ENCODE measurements at regions not wholly inside any gene's neighbourhood (a gene's known extent, or its start where the extent isn't known, plus 50 kb on each side); places are given as distances from the start of the nearest gene placed in this dataset.

- Mint-ChIP-seq H3K27me3 (ENCODE audit: low read depth) (peaks cover 75% of the 10 kb centered on the region), H3K4me1 (no peaks in the 10 kb centered on the region), H3K36me3 (no peaks in the 10 kb centered on the region), H3K27ac (no peak overlapping the region), H3K9me3 (peaks cover 7% of the 10 kb centered on the region), H3K4me3 (no peak overlapping the region)
- no peak for DNase-seq (ENCODE audit: low spot score in 2 of 2, unreplicated experiment in 2 of 2)
- TF ChIP-seq, protein P1, sequence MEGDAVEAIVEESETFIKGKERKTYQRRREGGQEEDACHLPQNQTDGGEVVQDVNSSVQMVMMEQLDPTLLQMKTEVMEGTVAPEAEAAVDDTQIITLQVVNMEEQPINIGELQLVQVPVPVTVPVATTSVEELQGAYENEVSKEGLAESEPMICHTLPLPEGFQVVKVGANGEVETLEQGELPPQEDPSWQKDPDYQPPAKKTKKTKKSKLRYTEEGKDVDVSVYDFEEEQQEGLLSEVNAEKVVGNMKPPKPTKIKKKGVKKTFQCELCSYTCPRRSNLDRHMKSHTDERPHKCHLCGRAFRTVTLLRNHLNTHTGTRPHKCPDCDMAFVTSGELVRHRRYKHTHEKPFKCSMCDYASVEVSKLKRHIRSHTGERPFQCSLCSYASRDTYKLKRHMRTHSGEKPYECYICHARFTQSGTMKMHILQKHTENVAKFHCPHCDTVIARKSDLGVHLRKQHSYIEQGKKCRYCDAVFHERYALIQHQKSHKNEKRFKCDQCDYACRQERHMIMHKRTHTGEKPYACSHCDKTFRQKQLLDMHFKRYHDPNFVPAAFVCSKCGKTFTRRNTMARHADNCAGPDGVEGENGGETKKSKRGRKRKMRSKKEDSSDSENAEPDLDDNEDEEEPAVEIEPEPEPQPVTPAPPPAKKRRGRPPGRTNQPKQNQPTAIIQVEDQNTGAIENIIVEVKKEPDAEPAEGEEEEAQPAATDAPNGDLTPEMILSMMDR (IDR thresholded peaks at IDR 0.05; ENCODE audit: unreplicated experiment): no peak
These were observed 225.4 kb downstream of the RBM19 start for GRCh38 chr12:113740699-113741098.

GRCh38 chr12:113735131-113735530 is 231.0 kb downstream of the RBM19 start:
- H3K4me3 Mint-ChIP-seq: no peak overlapping the region
- no peak for DNase-seq (ENCODE audit: low spot score in 2 of 2, unreplicated experiment in 2 of 2)
- H3K9me3 Mint-ChIP-seq: peaks cover 7% of the 10 kb centered on the region
- H3K36me3 Mint-ChIP-seq: no peaks in the 10 kb centered on the region
- H3K4me1 Mint-ChIP-seq: no peaks in the 10 kb centered on the region
- no peak overlapping the region for H3K27ac Mint-ChIP-seq
- peaks cover 78% of the 10 kb centered on the region for H3K27me3 Mint-ChIP-seq (ENCODE audit: low read depth)
- TF ChIP-seq, protein P1 (IDR thresholded peaks at IDR 0.05; ENCODE audit: unreplicated experiment): no peak

DNA sequence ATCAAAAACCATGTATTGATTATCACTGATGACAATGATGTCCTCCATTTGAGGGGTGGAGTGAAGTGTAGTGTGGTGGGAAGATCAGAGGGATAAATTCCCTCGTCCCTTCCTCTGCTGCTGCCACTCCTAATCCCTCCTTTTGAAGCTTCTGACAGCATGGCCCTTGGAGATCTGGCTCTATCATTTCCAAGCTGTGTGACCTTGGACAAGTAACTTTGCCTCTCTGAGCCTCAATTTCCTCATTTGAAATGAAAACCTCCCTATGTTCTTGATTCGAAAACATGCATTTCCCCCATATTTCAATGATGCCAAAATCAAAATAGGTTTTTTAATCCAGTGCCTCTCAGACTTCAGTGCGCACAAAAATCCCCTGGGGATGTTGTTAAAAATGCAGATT is 231.6 kb downstream of the RBM19 start:
- DNase-seq (ENCODE audit: low spot score in 2 of 2, unreplicated experiment in 2 of 2): no peak
- Mint-ChIP-seq H3K27ac (no peak overlapping the region), H3K4me3 (no peak overlapping the region), H3K9me3 (peaks cover 7% of the 10 kb centered on the region), H3K27me3 (ENCODE audit: low read depth) (peaks cover 78% of the 10 kb centered on the region), H3K4me1 (no peaks in the 10 kb centered on the region), H3K36me3 (no peaks in the 10 kb centered on the region)
- TF ChIP-seq, protein P1 (IDR thresholded peaks at IDR 0.05; ENCODE audit: unreplicated experiment): no peak

GRCh38 chr12:113732916-113733315 is 233.2 kb downstream of the RBM19 start:
- DNase-seq (ENCODE audit: low spot score in 2 of 2, unreplicated experiment in 2 of 2): no peak
- no peak overlapping the region for H3K27ac Mint-ChIP-seq
- peaks cover 80% of the 10 kb centered on the region for H3K27me3 Mint-ChIP-seq (ENCODE audit: low read depth)
- TF ChIP-seq, protein P1 (IDR thresholded peaks at IDR 0.05; ENCODE audit: unreplicated experiment): no peak
- no peak overlapping the region for H3K4me3 Mint-ChIP-seq
- no peaks in the 10 kb centered on the region for H3K4me1 Mint-ChIP-seq
- no peaks in the 10 kb centered on the region for H3K9me3 Mint-ChIP-seq
- no peaks in the 10 kb centered on the region for H3K36me3 Mint-ChIP-seq

- DNase-seq (ENCODE audit: low spot score in 2 of 2, unreplicated experiment in 2 of 2): no peak
- Mint-ChIP-seq H3K4me1 (no peaks in the 10 kb centered on the region), H3K27ac (no peak overlapping the region), H3K36me3 (no peaks in the 10 kb centered on the region), H3K27me3 (ENCODE audit: low read depth) (peaks cover 70% of the 10 kb centered on the region), H3K4me3 (no peak overlapping the region), H3K9me3 (no peaks in the 10 kb centered on the region)
- TF ChIP-seq, protein P1 (IDR thresholded peaks at IDR 0.05; ENCODE audit: unreplicated experiment): no peak
These were observed 238.5 kb downstream of the RBM19 start for GRCh38 chr12:113727651-113728061.

DNA sequence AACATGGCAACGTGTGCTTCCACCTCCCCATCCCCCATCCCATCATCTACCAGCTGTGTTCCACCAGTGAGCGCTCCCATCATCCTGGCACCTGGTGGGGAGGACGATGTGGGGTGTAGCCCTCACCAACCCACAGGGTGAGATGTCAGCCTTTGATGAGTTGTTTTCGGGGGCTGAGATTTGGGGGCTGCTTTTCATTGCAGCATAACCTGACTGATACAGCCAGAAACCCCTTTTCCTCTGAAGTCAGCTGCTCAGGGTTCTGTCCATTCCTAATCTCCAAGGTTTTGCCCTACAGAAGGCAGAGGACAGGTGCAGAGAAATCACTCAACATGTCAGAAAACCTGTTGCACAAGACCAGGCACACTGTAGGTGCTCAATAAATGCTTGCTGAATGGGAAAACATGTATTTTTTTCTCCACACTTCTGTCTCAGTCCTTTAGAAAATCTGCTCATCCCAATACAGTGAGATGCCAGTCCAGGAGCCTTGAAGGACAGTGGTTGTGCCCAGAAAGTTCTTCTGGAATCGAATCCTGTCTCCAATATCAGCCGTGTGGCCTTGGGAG is 239.8 kb downstream of the RBM19 start:
- H3K4me1 Mint-ChIP-seq: no peaks in the 10 kb centered on the region
- DNase-seq (ENCODE audit: low spot score in 2 of 2, unreplicated experiment in 2 of 2): no peak
- no peaks in the 10 kb centered on the region for H3K9me3 Mint-ChIP-seq
- no peak overlapping the region for H3K4me3 Mint-ChIP-seq
- no peaks in the 10 kb centered on the region for H3K36me3 Mint-ChIP-seq
- peaks cover 69% of the 10 kb centered on the region for H3K27me3 Mint-ChIP-seq (ENCODE audit: low read depth)
- H3K27ac Mint-ChIP-seq: no peak overlapping the region
- TF ChIP-seq, protein P1 (IDR thresholded peaks at IDR 0.05; ENCODE audit: unreplicated experiment): no peak

Measured in mesothelial cell of epicardium (in vitro differentiated cells).